Right lung (tissue), 2 donors: ENCODE measurements at regions not wholly inside any gene's neighbourhood (a gene's known extent, or its start where the extent isn't known, plus 50 kb on each side); places are given as distances from the start of the nearest gene placed in this dataset.
"Not testable (repeated sequence)": the region's sequence is repeated elsewhere in the genome, so short reads cannot be mapped to it uniquely, and the experiment has no call there.

ENCODE experiments used
- DNase-seq, 2 donors: peaks; one replicate each; pipeline ENCODE4 v3.0.0-alpha.2; 2013

DNA sequence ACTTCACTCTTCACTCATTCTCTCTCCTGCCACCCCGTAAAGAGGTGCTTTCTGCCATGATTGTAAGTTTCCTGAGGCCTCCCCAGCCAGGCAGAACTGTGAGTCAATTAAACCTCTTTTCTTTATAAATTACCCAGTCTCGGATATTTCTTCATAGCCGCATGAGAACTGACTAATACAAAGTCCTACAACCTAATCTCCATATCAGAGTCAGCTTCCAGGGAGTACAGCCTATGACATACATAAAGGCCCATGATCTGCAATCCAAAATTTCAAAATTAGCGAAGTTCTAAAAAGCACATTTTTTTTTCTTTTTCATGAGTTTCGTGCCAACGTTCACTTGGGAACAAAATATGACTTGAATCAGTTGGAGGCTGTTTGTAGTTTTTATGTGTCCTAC is 256.9 kb upstream of the DUSP10 start:
- DNase-seq, result no peak

GRCh38 chr1:221998186-221998612 is 256.3 kb upstream of the DUSP10 start:
- DNase-seq, result peak; percentile 17 to 32

- DNase-seq, result not testable (repeated sequence)
Measured at GRCh38 chr1:221997012-221997411, 255.1 kb upstream of the DUSP10 start.

GRCh38 chr1:221994939-221995338 is 253.1 kb upstream of the DUSP10 start:
- DNase-seq, result no peak

DNA sequence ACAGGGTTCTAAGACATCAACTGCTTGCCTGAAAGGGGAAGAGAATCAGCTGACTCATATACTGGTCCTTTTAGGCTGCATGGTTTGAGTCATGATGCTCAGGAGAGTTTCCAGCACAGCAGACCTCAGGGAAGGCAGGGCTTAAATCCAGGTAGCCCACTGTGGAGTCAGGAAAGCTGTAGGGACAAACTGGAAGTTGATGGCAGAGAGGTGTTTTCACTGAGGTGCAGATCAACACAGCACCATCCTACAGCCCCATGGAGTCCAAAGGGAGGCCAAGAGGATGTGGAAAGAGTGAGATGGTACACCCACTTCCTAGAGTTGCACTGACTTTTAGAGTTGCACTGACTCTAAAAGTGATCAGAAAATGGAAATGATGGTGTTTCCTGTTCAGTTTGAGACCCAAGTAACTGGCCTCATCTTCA is 252.4 kb upstream of the DUSP10 start:
- no peak for DNase-seq

- DNase-seq, result no peak
Measured at GRCh38 chr1:221993444-221993948, 251.6 kb upstream of the DUSP10 start.

- no peak for DNase-seq
Measured at GRCh38 chr1:221992427-221992826, 250.5 kb upstream of the DUSP10 start.

GRCh38 chr1:221991221-221991620 is 249.3 kb upstream of the DUSP10 start:
- no peak for DNase-seq

- no peak for DNase-seq
Measured at GRCh38 chr1:221989741-221990140, 247.9 kb upstream of the DUSP10 start.

DNA sequence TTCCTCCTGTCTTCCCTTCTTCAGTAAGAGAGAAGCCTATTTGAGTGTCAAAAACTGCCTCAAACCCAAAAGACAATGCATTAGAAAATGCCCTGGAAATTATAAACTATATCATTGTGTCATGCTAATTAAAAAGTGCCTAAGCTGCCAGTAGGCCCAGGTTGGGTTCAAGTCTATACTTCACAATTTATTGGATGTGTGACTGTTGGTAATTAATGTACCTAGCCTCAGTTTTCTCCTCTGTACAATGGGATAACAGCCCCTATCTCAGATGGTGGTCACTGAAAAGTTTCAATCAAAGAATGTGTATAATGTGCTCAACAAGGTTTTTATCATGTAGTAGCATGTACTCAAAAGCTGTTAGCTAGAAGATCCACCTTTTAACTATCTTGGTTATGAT is 246.9 kb upstream of the DUSP10 start:
- DNase-seq, result no peak

- DNase-seq, result no peak
Measured at GRCh38 chr1:221987860-221988520, 246.1 kb upstream of the DUSP10 start.

- no peak for DNase-seq
Measured at GRCh38 chr1:221983444-221983843, 241.6 kb upstream of the DUSP10 start.

GRCh38 chr1:221981461-221981860 is 239.6 kb upstream of the DUSP10 start:
- no peak for DNase-seq

DNA sequence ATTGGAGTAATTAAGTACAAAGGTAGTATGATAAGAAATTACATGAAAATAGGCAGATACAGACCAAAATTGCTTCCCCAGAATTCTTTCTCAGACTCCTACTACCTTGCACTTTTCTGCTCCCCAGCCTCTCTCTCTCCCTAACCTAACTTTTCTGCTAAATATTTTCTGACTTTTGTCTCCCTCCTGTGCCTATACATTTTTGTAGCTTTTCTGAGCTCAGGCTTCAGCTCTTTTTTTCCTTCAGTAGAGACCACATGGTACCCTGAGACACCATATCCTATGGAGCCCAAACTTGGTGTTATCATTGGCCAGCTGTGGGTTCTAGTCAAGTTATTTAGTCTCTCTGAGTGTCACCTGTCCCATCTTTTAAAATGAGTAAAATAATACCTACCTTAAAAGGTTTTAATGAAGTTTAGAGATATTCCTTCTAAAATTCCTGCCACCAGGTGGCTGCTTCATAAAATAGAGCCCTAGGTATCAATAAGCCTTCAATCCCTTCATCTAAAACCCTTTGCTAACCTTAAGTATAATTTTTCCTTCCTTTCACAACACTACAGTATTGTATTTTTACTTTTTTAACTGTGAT is 237.6 kb upstream of the DUSP10 start:
- no peak for DNase-seq

- DNase-seq, result not testable (repeated sequence)
Measured at GRCh38 chr1:221978631-221979334, 236.9 kb upstream of the DUSP10 start.

GRCh38 chr1:221973787-221974186 is 231.9 kb upstream of the DUSP10 start:
- not testable (repeated sequence) for DNase-seq

DNA sequence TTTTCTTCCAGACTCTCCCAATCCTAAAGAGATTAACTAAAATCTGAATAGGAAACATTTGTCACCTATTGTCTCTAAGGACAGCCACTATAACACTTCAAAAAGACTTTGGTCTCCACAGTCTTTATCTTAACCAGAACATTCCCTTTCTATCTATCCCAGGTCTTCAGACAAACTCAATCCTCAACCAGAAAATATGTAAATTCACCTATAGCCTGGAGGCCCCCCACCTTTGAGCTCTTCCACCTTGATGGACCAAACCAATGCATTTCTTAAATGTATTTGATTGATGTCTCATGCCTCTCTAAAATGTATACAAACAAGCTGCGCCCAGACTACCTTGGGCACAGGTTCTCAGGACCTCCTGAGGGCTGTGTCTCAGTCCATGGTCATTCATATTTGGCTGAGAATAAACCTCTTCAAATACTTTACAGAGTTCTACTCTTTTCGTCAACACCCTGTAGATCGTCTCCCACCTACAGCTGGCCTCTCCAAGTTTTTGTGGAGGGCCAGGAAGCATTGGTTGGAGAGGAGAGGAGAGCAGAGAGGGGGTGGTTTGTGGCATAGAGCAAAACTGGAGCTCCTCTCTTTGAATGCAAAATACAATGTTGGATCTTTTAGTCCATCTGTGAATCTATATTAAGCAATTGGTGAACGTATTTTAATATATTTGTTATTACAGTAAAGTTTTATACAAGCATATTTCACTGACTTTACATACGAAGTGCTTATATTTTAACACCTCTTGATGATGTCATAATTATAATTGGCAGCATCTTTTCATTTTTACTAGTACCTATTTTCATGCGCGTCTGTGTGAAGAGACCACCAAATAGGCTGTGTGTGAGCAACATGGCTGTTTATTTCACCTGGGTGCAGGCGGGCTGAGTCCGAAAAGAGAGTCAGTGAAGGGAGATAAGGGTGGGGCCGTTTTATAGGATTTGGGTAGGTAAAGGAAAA is 230.7 kb upstream of the DUSP10 start:
- DNase-seq, result no peak

DNA sequence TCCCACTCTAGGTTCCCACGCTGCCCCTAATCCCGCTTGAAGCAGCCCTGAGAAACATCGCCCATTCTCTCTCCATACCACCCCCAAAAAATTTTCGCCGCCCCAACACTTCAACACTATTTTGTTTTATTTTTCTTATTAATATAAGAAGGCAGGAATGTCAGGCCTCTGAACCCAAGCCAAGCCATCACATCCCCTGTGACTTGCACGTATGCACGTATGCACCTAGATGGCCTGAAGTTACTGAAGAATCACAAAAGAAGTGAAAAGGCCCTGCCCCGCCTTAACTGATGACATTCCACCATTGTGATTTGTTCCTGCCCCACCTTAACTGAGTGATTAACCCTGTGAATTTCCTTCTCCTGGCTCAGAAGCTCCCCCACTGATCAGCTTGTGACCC is 229.1 kb upstream of the DUSP10 start:
- not testable (repeated sequence) for DNase-seq

GRCh38 chr1:221969298-221969858 is 227.5 kb upstream of the DUSP10 start:
- DNase-seq, result not testable (repeated sequence)

- not testable (repeated sequence) for DNase-seq
Measured at GRCh38 chr1:221967538-221967937, 225.6 kb upstream of the DUSP10 start.

GRCh38 chr1:221966888-221967287 is 225.0 kb upstream of the DUSP10 start:
- not testable (repeated sequence) for DNase-seq
